ENCODE measurements at regions not wholly inside any gene's neighbourhood (a gene's known extent, or its start where the extent isn't known, plus 50 kb on each side); places are given as distances from the start of the nearest gene placed in this dataset.

DNA sequence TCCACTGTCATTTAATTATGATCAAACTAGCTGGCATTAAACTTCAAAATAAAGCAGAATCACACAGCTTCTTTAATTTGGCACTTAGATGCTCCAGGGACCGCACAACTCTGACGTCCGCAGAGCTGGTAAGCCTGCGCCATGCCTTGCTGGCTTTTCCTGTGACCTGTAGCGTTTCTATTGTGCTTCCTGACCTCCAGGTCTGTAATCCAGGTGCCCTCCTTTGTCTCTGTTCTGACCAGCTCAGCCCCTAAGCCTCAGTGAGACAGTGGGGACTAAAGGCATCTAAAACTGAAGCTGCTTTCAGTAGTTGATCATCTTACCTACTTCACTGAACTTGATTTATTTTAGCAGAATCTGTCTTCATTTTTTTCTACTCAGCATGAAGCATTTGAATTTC lies 249.7 kb upstream of the RGPD4 start:
- TF ChIP-seq, protein P1, sequence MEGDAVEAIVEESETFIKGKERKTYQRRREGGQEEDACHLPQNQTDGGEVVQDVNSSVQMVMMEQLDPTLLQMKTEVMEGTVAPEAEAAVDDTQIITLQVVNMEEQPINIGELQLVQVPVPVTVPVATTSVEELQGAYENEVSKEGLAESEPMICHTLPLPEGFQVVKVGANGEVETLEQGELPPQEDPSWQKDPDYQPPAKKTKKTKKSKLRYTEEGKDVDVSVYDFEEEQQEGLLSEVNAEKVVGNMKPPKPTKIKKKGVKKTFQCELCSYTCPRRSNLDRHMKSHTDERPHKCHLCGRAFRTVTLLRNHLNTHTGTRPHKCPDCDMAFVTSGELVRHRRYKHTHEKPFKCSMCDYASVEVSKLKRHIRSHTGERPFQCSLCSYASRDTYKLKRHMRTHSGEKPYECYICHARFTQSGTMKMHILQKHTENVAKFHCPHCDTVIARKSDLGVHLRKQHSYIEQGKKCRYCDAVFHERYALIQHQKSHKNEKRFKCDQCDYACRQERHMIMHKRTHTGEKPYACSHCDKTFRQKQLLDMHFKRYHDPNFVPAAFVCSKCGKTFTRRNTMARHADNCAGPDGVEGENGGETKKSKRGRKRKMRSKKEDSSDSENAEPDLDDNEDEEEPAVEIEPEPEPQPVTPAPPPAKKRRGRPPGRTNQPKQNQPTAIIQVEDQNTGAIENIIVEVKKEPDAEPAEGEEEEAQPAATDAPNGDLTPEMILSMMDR (IDR thresholded peaks at IDR 0.05; ENCODE audit: control extremely low read depth, extremely low read depth) = no peak
- 79 to 88% methylated on average over 5 of the region's 5 CpGs for WGBS, 2 donors
- Histone ChIP-seq H3K4me3 (no peak overlapping the region), H3K27me3 (ENCODE audit: control insufficient read depth in 3 of 3, insufficient read depth in 3 of 3, low read length in 2 of 3) (no peaks in the 10 kb centered on the region), H3K9me3 (ENCODE audit: control insufficient read depth in 4 of 4, insufficient read depth in 3 of 4, low read length in 3 of 4) (no peaks in the 10 kb centered on the region), H3K36me3 (ENCODE audit: control insufficient read depth in 4 of 4, insufficient read depth in 4 of 4, low read length in 4 of 4) (no peaks in the 10 kb centered on the region), H3K9ac (ENCODE audit: insufficient read depth in 1 of 2, low read length in 2 of 2) (no peak overlapping the region), H3K4me1 (ENCODE audit: control insufficient read depth in 5 of 5, insufficient read depth in 5 of 5, low read length in 5 of 5) (no peaks in the 10 kb centered on the region), H3K27ac (ENCODE audit: low read depth in 1 of 2, low read length in 1 of 2) (no peak overlapping the region)
- DNase-seq = no peak
- ATAC-seq (ENCODE audit: insufficient read depth, low FRiP score) = no peak

DNA sequence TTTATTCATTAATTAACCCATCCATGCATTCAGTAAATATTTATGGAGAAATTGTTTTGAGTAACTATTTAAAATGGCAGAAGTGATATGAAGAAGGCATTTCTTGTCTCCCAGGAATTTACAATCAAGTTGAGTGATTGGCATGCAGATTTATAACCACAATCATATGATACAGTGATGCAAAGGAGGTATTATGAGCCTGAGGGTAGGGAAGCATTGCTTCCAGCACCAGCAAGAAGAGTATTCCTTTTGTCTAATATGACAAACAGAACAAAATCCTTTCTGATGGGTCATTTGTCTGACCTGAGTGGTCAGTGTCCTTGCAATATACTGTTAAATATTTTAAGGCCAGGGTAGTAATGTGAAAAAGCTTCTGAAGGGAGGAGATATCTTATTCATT lies 244.2 kb upstream of the RGPD4 start:
- H3K27me3 ChIP-seq (ENCODE audit: control insufficient read depth in 3 of 3, insufficient read depth in 3 of 3, low read length in 2 of 3) = no peaks in the 10 kb centered on the region
- ATAC-seq (ENCODE audit: insufficient read depth, low FRiP score) (no peak), DNase-seq (no peak)
- no peaks in the 10 kb centered on the region for H3K9me3 ChIP-seq (ENCODE audit: control insufficient read depth in 4 of 4, insufficient read depth in 3 of 4, low read length in 3 of 4)
- H3K27ac ChIP-seq (ENCODE audit: low read depth in 1 of 2, low read length in 1 of 2) = no peak overlapping the region
- no peaks in the 10 kb centered on the region for H3K4me1 ChIP-seq (ENCODE audit: control insufficient read depth in 5 of 5, insufficient read depth in 5 of 5, low read length in 5 of 5)
- no peak overlapping the region for H3K9ac ChIP-seq (ENCODE audit: insufficient read depth in 1 of 2, low read length in 2 of 2)
- no peak overlapping the region for H3K4me3 ChIP-seq
- H3K36me3 ChIP-seq (ENCODE audit: control insufficient read depth in 4 of 4, insufficient read depth in 4 of 4, low read length in 4 of 4) = no peaks in the 10 kb centered on the region
- TF ChIP-seq, protein P1 (IDR thresholded peaks at IDR 0.05; ENCODE audit: control extremely low read depth, extremely low read depth) = no peak

DNA sequence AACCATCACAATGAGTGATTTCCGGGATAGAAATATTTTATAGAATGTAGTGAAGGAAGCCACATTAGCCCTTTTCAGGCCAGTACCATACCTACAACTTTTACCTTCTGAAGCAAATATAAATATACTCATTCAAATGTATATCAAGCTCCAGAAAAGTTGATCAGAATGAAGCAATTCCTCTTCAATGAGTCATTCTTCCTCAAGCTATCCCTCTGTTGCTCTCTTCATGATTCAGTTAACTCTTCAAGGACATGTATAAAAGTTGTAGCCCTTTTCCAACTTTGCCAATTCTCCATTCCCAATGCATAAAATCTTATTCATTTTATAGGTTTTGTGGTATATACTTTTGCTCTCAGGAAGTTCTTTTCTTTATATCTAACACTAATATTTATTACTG lies 242.1 kb upstream of the RGPD4 start:
- H3K9me3 ChIP-seq (ENCODE audit: control insufficient read depth in 4 of 4, insufficient read depth in 3 of 4, low read length in 3 of 4) = no peaks in the 10 kb centered on the region
- no peak overlapping the region for H3K4me3 ChIP-seq
- H3K36me3 ChIP-seq (ENCODE audit: control insufficient read depth in 4 of 4, insufficient read depth in 4 of 4, low read length in 4 of 4) = no peaks in the 10 kb centered on the region
- 89 to 92% methylated on average over 1 of the region's 1 CpG for WGBS, 2 donors
- TF ChIP-seq, protein P1 (IDR thresholded peaks at IDR 0.05; ENCODE audit: control extremely low read depth, extremely low read depth) = no peak
- H3K9ac ChIP-seq (ENCODE audit: insufficient read depth in 1 of 2, low read length in 2 of 2) = no peak overlapping the region
- H3K27ac ChIP-seq (ENCODE audit: low read depth in 1 of 2, low read length in 1 of 2) = no peak overlapping the region
- ATAC-seq (ENCODE audit: insufficient read depth, low FRiP score) = no peak
- no peaks in the 10 kb centered on the region for H3K27me3 ChIP-seq (ENCODE audit: control insufficient read depth in 3 of 3, insufficient read depth in 3 of 3, low read length in 2 of 3)
- no peak for DNase-seq
- H3K4me1 ChIP-seq (ENCODE audit: control insufficient read depth in 5 of 5, insufficient read depth in 5 of 5, low read length in 5 of 5) = no peaks in the 10 kb centered on the region

DNA sequence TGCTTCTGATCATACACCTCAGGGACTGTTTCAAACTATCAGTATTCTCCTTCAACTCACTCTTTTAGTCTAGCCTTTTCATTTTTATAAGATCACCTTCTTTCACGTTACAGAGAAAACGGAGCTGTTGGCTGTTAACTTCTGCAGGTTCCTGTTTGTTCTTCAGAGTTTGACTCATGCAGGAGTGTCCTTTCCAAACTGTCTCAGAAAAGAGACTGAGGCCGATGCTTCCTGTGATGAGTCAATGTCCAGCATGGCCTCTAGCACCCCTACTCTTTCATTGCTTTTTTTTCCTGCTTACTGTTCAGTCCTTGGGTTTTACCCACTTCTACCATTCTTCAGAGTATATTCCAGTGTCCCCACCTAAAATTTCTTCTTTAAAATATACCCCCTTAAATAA lies 240.8 kb upstream of the RGPD4 start:
- Histone ChIP-seq H3K27ac (ENCODE audit: low read depth in 1 of 2, low read length in 1 of 2) (no peak overlapping the region), H3K9ac (ENCODE audit: insufficient read depth in 1 of 2, low read length in 2 of 2) (no peak overlapping the region), H3K27me3 (ENCODE audit: control insufficient read depth in 3 of 3, insufficient read depth in 3 of 3, low read length in 2 of 3) (no peaks in the 10 kb centered on the region), H3K9me3 (ENCODE audit: control insufficient read depth in 4 of 4, insufficient read depth in 3 of 4, low read length in 3 of 4) (no peaks in the 10 kb centered on the region), H3K4me3 (no peak overlapping the region), H3K4me1 (ENCODE audit: control insufficient read depth in 5 of 5, insufficient read depth in 5 of 5, low read length in 5 of 5) (no peaks in the 10 kb centered on the region), H3K36me3 (ENCODE audit: control insufficient read depth in 4 of 4, insufficient read depth in 4 of 4, low read length in 4 of 4) (no peaks in the 10 kb centered on the region)
- ATAC-seq (ENCODE audit: insufficient read depth, low FRiP score) (no peak), DNase-seq (no peak)
- TF ChIP-seq, protein P1 (IDR thresholded peaks at IDR 0.05; ENCODE audit: control extremely low read depth, extremely low read depth) = no peak
- WGBS, 2 donors = 79 to 86% methylated on average over 3 of the region's 3 CpGs
